Posterior cingulate gyrus (tissue), 11 donors: ENCODE measurements at regions not wholly inside any gene's neighbourhood (a gene's known extent, or its start where the extent isn't known, plus 50 kb on each side); places are given as distances from the start of the nearest gene placed in this dataset.

ENCODE experiments used
- DNase-seq, 10 donors: peaks; one replicate each; pipeline versions ENCODE4 v3.0.0 to v3.0.0-alpha.2; 2020 to 2021; ENCODE audit warnings: mixed read lengths in 3 of 10
- intact Hi-C: fragments of 100-400 bp; cut with DNase I; formaldehyde crosslinking; loops from one replicate; pipeline ENCODE4 v1.15.1; 2023

DNA sequence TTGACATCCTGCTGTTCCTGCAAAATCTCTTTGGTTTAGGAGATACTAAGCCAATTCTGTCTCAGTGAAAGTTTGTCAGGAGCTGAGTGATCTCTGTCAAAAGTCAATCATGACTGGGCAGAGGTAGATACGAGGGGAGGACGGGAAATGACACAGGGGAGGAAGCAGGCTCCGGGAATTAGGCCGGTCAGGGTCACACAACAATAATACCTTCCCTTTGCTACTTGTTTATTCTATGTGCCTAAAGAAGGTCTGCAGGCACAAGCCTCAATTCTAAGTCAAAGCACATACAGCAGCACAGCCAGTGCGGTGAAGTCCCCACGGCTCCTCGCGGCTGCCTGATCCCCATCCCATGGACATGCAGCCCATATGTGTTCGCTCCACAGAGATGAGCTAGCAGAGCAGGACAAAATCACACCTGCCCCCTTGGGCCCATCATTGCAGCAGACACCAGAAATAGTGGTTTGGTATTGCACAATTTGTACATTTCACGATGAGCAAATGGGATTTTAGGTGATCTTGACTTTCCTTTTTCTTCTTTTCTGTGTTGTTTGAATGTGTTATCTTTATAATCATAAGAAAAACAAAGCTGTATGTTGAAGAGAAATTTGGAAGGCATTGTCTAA is 141.4 kb downstream of the VAPA start:
- intact Hi-C loops, result no loop called here
- DNase-seq, result no peak

DNA sequence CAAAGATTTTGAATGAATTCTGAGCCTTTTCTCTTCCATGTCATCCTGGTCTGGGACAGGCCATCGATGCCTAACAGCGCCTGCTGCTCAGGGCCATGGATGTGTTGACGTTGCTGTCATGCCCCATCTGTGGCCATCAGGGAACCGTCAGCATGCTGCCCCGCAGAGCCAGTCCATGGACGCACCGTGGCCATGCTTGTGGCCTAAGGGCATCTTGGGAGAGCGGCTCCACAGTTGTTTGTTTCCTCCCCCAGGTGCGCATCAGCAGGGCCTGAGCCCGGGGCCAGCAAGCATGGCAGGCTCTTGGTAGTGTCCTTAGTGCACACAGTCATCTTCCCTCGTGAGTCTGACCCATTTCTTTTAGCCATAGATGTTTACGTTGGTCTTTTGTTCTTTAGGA is 142.7 kb downstream of the VAPA start:
- intact Hi-C loops, result no loop called here
- DNase-seq, result no peak

DNA sequence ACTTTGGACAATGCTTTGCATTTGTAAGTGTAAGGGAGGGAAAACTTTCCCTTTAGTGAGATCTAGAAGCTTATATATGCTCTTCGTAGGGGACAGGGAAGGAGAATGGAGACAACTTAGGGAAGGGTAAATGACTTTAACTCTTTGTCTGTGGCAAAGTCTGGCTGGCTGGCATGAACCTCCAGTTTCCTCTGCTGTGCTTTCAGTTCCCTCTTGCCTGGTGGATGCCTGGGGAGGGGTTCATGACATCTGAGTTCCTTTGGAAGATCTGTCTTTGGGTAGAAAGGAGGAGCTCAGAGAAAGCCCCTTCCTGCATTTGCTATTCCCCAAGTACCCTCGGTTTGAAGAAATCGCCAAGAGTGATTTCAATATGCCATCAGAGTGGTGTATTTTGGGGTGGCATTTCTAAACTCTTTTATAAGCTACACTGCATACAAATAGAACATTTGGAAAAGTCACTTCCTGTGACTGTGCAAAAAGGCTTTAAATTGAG is 143.6 kb downstream of the VAPA start:
- intact Hi-C loops, result no loop called here

DNA sequence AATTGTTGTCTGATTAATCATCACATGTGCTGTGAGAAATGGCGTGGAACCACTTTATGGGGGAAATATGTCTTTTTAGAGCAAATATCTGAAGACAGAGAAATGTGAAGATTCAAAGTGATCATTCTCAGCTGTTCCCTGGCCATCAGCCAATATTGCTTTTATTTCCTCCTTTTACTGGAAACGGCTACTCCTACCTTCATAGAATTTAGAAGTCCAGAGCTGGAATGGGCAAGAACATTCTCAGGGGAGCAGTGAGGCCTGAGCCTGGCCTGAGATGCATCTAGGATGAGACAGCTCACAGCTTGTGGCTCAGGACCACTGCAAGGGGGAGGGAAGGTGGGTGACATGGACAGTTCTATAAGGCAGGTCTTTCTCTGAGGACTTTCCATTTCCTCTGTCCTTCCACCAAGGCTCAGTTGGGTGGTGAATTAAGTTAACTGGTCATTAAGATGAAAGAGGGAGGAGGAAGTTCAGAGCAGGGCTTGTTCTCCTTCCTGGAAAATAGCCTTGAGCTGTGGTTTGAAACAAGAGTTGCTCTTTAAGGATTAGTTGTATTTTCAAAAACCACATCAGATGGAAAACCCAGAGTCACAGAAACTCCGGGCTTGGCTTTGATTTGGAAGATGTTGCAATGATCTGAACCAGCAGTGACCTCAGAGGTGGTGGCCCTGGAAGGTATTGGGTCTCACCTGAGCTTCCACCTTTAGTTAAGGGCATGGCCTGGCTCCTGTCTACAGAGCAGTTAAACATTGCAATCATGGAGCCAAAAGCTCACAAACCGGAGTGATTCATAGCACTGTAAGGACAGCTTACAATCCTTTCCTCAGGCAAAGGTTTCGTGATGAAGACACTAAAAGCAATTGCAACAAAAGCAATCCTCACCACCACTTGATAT is 144.3 kb downstream of the VAPA start:
- no peak for DNase-seq
- intact Hi-C loops, result no loop called here

More for the DNA sequence above, 143.6 kb downstream of the VAPA start:
- DNase-seq, result no peak

DNA sequence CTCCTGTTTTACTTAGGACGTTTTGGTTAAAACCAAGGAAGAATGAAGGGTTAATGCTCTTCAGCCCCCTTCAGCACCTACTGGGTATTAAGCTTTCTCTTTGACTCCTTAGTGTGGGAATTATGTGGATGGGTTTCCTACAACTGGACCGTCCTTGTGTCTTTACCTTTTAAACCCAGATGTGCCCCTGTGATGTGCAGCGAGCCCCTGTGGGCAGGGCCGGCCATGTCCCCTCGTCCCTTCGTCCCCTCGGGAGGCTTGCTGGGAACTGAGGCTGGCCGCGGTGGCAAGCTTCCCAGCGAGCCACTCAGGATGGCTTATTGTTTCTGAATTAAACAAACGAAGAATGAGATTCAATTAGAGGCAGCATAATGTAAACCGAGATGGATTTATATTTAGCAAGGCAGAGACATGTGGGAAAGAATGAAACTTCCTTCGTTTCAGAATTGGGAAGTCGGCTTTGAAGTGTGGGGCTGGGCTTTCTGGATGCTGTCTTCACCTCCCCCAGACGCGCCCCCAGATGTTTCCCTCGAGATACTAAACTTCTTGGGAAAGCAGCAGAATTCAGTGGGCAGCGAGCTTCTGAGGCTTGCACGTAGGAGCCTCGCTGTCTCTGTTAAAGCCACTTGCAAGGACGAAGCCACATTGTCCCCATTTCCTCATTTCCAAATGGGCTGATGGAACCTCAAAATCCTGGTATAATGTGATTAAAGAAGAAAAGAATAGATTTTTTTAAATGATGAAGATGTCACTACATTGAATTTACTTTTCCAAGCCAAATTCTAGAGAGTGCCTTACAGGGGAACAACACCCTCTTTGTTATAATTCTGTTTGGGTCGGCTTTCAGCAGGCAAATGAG is 146.0 kb downstream of the VAPA start:
- intact Hi-C loops, result no loop called here
- DNase-seq, result peak in 3 of 10 donors; percentile 16 to 85 (median 28)

DNA sequence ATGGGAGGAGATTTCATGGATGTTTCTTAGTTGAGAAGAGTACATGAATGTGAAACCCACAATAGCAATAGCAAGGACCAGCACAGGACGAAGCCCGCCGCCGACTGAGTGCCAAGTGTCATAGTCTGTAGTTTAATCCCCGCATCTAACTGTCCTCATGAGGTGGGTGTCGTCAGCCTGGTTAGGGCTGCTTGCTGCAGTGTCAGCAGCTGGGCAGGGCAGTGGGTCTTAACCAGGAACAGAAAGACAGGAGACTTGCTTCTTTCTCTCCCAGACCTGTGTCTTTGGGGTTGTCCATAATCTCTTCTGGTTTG is 146.6 kb downstream of the VAPA start:
- DNase-seq, result peak in 2 of 10 donors; percentile 46 to 88
- intact Hi-C loops, result no loop called here

DNA sequence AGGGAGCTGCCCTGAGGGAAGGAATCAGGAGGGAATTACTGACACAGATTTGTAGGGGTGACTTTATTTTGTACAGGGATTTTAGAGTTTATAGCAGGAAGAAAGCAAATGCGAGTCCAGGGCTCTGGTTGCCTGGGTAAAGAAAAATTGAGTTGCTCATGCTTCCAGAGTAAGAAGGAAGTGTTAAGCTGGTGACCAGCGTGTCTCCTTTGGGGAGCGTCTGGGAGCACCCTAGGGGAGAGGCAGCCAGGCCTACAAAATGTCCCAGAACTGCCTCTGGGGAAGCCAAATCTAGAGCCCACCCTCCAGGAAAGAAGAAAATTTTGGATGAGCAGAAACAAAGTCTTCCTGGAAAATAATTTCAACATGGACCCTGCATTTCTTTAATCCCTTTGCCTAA is 147.0 kb downstream of the VAPA start:
- intact Hi-C loops, result no loop called here
- DNase-seq, result no peak

DNA sequence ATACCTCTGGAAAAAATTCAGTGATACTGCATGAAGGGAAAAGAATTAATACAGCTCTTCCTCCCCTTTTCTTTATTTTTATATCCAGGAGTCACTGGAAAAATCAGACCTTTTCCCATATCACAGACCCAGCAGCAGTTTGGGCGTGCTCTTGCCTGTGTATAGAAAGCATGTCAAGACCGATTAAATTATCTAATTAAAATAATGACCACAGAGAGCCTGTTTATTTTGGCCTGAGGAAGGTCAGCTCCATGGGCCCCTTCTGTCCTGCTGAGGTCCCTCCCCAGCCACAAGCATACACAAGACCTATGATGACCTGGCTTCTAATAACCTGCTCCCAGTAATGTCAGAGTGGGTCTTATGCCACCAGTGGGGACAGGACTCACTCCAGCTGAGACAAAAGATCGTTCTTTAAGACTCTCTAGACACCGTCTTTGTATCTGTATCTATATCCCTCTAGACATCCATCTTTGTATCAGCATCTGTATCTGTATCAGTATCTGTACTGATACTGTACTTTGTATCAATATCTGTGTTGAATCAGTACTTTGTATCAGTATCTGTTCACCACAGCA is 147.8 kb downstream of the VAPA start:
- intact Hi-C loops, result no loop called here

DNA sequence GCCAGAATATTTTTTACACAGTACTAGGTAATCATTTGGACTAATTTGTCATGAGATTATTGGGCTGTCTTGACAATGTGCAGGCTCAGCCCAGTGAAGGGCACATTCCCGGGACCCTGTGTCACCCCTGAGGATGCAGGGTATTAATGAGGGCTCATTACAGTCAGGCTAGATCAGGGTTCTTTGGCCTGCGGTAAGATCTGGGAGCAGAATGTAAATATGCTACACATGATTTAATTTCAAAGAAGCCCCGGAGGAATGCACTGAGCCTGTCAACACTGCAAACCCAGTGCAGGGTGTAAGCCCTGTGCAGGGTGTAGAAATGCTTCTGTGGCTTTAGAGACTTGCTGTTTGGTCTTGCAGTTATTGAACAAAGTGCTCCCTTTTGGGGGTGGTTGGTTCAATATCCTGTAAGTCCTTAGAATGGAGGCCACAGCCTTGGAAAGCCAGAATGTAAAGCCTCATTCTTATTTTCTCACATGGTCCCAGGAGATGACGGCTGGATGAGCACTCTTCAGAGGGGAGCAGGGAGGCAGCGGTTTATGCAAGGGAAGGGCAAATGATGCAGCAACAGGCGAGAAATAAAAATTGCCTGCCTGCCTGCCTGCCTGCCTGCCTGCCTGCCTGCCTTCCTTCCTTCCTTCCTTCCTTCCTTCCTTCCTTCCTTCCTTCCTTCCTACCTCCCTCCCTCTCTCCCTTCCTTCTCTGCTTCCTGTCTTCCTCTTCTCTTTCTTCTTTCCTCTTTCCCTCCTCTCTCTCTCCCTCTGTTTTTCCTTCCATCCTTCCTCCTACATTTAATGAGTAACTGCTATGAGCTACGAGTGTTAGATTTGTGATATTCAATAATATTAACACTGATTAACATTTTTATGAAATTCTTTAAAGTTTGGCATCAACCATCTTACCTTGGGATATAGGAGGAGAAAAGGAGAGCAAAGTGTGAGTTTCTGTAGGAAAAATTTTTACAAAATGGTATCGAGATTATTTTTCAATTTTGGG is 148.8 kb downstream of the VAPA start:
- DNase-seq, result no peak
- intact Hi-C loops, result no loop called here

More for the DNA sequence above, 147.8 kb downstream of the VAPA start:
- no peak for DNase-seq

DNA sequence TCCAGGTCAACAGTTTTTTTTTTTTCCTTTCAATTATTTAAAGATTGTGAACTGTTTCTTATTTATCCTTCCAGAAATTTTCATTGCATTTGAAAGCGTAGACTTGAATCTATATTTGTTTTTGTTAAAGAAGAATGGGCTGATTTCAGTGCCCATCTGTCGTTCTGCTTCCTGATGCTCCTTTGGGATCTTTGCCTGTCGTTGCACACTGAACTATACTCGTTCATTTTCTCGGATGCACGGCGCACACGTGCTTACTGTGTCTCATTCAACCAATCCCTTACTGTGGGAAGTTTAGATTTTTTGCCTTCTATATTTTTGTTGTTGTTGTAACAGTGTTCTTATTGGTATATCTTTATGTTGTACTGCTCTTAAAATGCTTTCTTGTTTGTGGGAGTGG is 149.7 kb downstream of the VAPA start:
- DNase-seq, result no peak
- intact Hi-C loops, result no loop called here

DNA sequence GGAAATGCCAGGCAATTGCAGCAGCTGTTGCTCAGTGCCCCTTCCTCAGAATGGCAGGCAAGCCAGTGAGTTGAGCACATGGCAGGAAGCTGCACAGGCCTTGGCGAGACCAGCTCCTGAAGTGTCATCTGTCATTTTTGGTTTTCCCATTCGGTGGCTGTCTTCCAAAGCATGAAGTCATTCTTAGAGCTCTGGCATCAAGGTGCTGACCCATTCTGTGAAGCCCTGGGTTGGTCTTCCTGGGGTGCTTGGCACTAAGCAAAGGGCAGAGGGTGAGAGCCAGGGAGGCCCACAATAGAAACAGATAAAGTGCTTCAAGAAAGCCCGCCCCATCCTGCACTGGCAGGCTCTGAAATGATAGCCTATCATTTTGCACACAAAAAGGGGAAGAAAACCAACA is 150.5 kb downstream of the VAPA start:
- intact Hi-C loops, result no loop called here
- no peak for DNase-seq

DNA sequence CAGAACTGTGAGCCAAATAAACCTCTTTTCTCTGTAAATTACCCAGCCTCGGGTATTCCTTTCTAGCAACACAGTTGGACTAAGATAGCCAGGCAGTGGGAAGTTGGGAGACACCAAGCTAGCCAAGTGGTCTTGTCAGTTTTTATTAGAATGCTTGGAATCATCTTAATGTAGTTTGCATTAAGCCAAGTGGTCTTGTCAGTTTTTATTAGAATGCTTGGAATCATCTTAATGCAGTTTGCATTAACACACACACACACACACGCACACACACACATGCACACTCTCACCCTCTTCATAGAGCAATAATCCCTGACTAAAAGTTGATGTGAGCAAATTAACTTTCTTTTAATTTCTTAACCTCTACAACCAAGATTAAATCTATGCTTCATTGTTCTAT is 151.5 kb downstream of the VAPA start:
- DNase-seq, result no peak
- intact Hi-C loops, result no loop called here

DNA sequence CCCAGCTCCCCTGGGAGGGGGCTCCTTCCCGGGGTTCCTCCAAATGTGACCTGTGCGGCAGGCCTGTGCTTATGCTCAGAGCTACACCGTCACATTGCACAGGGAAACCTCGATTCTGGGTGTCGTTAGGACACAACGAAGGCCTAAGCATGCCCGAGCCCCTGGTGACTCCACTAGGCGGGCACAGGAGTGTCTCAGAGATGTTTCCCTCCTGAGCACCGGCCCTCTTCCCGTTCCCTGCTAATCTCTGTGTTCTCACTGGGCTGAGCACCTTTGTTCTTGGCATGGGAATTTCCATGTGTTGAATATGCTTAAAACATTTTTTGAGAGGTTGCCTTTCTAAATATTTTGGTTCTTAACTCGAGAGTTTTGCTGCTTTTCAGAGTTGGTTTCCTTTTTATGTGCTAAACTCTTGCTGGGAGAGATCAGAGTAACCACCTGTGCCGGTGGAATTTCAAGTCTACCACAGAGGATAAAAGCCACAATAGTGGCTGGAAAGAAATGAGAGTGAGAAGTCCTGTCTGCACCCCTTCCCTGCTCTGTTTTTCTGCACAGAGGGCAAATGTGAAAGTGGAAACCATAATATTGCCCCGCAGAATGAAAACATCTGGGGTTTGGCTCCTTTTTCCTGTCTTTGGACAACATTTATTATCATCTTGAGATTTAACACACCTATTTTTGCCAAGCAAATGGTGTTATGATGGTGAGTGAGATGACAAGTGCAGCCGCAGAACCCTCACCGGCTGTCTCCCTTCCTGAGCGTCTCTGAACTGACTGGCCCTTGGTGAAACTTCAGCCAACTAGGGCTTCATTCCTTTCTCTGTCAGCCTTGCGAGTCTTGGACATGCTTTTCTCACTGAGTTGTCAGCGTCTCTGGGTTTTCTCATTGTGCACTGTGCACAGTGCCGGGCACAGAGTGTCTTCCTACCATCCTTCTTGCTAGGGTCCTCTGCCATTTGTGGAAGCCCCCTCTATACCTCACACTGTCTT is 154.1 kb downstream of the VAPA start:
- intact Hi-C loops, result no loop called here
- peak in 1 of 10 donors; percentile 59 for DNase-seq

DNA sequence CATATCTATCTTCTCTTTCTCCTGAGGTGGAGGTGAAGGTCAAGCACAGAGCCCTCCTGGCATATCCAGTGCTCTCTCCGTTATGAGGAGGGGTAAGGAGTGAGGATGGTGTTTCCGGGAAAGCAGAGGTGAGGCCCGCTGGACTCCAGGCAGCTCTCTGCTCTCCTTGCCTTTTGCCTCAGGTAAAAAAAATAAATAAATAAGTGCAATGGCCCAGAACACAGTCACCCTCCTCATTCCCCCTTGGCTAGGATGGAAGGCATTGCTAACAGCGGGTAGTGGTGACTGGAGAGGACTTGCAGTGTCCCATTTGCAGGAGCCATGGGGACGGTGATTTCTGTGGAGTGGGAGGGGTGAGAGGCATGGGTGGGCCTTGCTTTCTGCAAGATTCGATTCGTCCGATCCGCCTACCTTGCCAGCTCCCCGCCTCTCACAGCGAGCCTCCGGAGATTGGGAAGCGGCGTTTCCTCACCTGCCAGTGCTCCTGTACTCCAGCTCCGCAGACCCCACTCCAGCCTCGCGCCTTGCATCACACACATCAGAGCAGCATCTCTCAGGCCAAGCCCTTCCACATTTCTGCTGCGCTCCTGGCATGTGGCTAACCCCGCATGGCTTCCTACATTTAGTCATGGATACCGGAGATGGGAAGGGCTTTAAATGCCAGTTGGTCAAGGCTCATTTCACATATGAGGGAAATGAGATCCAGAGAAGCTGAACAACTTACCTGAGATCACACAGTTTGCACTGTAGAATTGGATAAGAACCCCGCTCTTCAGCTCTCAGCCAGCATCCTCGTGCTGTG is 155.2 kb downstream of the VAPA start:
- intact Hi-C loops, result no loop called here
- DNase-seq, result no peak

DNA sequence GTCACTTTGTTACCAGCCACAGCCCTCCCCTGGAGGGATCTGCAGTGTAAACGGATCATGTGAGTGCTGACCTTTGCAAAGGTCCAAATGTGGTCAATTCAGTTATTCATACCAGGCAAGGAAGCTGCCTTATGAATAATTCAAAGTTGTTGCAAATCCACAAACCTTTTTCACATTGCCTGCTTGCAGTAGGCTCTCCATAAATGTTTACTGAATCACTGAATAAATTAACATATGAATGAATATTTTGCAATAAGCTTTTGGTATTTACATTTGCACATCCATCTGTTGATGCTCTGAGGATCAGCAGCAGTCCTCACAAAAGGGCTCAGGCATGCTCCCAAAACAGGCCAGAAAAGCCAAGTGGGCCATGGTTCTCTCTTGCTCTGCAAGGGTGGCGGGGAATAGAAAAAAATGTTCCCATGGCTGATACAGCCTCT is 156.8 kb downstream of the VAPA start:
- peak in 2 of 10 donors; percentile 8 to 30 for DNase-seq
- intact Hi-C loops, result no loop called here

DNA sequence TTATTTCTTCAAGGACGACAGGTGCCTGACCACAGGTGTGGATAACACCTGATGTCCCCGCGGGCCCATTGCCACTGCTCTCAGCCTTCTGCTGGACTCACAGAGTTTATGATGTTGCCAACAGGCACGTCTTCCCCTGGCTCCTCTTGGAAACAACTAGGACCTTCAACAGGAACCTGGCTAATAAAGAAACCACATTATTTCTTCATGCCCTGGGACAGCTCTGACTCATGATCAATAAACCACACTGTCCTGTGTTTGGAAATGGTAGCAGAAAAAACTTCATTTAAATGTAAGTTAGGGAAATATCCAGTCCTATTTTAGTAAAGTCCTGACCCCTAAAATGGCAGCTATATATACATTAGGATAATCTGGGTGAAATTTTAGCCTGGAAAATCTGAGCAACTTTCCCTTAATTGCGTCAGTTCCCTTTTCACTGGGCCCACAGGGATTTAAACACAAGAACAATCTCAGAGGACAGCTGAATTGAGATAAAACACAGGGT is 158.9 kb downstream of the VAPA start:
- intact Hi-C loops, result no loop called here
- peak in 1 of 10 donors; percentile 62 for DNase-seq

DNA sequence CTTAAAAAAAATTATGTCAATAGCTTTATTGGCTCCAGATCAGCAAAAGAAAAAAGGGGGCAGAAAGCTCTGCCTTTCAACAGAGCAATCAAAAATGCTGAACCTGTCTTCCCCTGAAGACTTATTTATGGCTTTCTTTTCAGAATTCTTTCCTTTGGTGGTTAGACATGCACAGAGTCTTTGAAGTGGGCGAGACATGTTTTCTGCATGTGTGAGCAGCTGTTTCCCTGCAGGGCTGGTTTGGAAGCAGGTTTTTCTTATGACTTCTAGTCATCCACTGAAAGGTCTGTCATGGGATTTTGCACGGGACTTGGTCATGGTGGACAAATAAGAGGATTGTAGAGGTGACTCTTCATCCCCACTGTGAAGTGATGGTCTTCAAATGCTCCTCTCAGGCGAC is 160.3 kb downstream of the VAPA start:
- intact Hi-C loops, result no loop called here
- DNase-seq, result no peak
